ENCODE measurements at regions not wholly inside any gene's neighbourhood (a gene's known extent, or its start where the extent isn't known, plus 50 kb on each side); places are given as distances from the start of the nearest gene placed in this dataset.

GRCh38 chrX:131392666-131393065 lies 103.6 kb upstream of the IGSF1 start:
- Mint-ChIP-seq H3K27ac (ENCODE audit: unreplicated experiment) (no peak overlapping the region), H3K36me3 (ENCODE audit: low read depth, unreplicated experiment) (no peaks in the 10 kb centered on the region), H3K27me3 (ENCODE audit: unreplicated experiment) (no peaks in the 10 kb centered on the region), H3K9me3 (ENCODE audit: unreplicated experiment) (no peaks in the 10 kb centered on the region), H3K4me1 (ENCODE audit: unreplicated experiment) (no peaks in the 10 kb centered on the region), H3K4me3 (ENCODE audit: unreplicated experiment) (no peak overlapping the region)
- DNase-seq (ENCODE audit: low spot score): no peak
- no peak for TF ChIP-seq CTCF (IDR thresholded peaks at IDR 0.05; ENCODE audit: unreplicated experiment)

- DNase-seq (ENCODE audit: low spot score): no peak
- Mint-ChIP-seq H3K4me3 (ENCODE audit: unreplicated experiment) (no peak overlapping the region), H3K27me3 (ENCODE audit: unreplicated experiment) (no peaks in the 10 kb centered on the region), H3K36me3 (ENCODE audit: low read depth, unreplicated experiment) (no peaks in the 10 kb centered on the region), H3K9me3 (ENCODE audit: unreplicated experiment) (no peaks in the 10 kb centered on the region), H3K4me1 (ENCODE audit: unreplicated experiment) (no peaks in the 10 kb centered on the region), H3K27ac (ENCODE audit: unreplicated experiment) (no peak overlapping the region)
- TF ChIP-seq CTCF (IDR thresholded peaks at IDR 0.05; ENCODE audit: unreplicated experiment): no peak
These were observed 104.3 kb upstream of the IGSF1 start for GRCh38 chrX:131393426-131393825.

GRCh38 chrX:131394384-131394783 lies 105.3 kb upstream of the IGSF1 start:
- H3K36me3 Mint-ChIP-seq (ENCODE audit: low read depth, unreplicated experiment): no peaks in the 10 kb centered on the region
- no peaks in the 10 kb centered on the region for H3K4me1 Mint-ChIP-seq (ENCODE audit: unreplicated experiment)
- no peaks in the 10 kb centered on the region for H3K27me3 Mint-ChIP-seq (ENCODE audit: unreplicated experiment)
- no peak overlapping the region for H3K4me3 Mint-ChIP-seq (ENCODE audit: unreplicated experiment)
- DNase-seq (ENCODE audit: low spot score): no peak
- H3K27ac Mint-ChIP-seq (ENCODE audit: unreplicated experiment): no peak overlapping the region
- no peaks in the 10 kb centered on the region for H3K9me3 Mint-ChIP-seq (ENCODE audit: unreplicated experiment)
- no peak for TF ChIP-seq CTCF (IDR thresholded peaks at IDR 0.05; ENCODE audit: unreplicated experiment)

GRCh38 chrX:131397891-131398290 lies 108.8 kb upstream of the IGSF1 start:
- no peaks in the 10 kb centered on the region for H3K9me3 Mint-ChIP-seq (ENCODE audit: unreplicated experiment)
- no peak overlapping the region for H3K27ac Mint-ChIP-seq (ENCODE audit: unreplicated experiment)
- TF ChIP-seq CTCF (IDR thresholded peaks at IDR 0.05; ENCODE audit: unreplicated experiment): no peak
- H3K27me3 Mint-ChIP-seq (ENCODE audit: unreplicated experiment): no peaks in the 10 kb centered on the region
- no peaks in the 10 kb centered on the region for H3K4me1 Mint-ChIP-seq (ENCODE audit: unreplicated experiment)
- no peak for DNase-seq (ENCODE audit: low spot score)
- no peak overlapping the region for H3K4me3 Mint-ChIP-seq (ENCODE audit: unreplicated experiment)
- no peaks in the 10 kb centered on the region for H3K36me3 Mint-ChIP-seq (ENCODE audit: low read depth, unreplicated experiment)

GRCh38 chrX:131399678-131400428 lies 110.7 kb upstream of the IGSF1 start:
- H3K4me3 Mint-ChIP-seq (ENCODE audit: unreplicated experiment): no peak overlapping the region
- no peaks in the 10 kb centered on the region for H3K4me1 Mint-ChIP-seq (ENCODE audit: unreplicated experiment)
- TF ChIP-seq CTCF (IDR thresholded peaks at IDR 0.05; ENCODE audit: unreplicated experiment): no peak
- no peaks in the 10 kb centered on the region for H3K27me3 Mint-ChIP-seq (ENCODE audit: unreplicated experiment)
- no peaks in the 10 kb centered on the region for H3K36me3 Mint-ChIP-seq (ENCODE audit: low read depth, unreplicated experiment)
- H3K9me3 Mint-ChIP-seq (ENCODE audit: unreplicated experiment): no peaks in the 10 kb centered on the region
- H3K27ac Mint-ChIP-seq (ENCODE audit: unreplicated experiment): no peak overlapping the region
- no peak for DNase-seq (ENCODE audit: low spot score)
